Fibroblast of skin of left quadriceps (primary cell): ENCODE measurements at regions not wholly inside any gene's neighbourhood (a gene's known extent, or its start where the extent isn't known, plus 50 kb on each side); places are given as distances from the start of the nearest gene placed in this dataset.
"Not testable (repeated sequence)": the region's sequence is repeated elsewhere in the genome, so short reads cannot be mapped to it uniquely, and the experiment has no call there.

Experiments used
- DNase-seq, 2 experiments: peaks; one replicate each; pipeline ENCODE4 v3.0.0-alpha.2; 2013; ENCODE audit warnings: low read depth in 2 of 2

DNA sequence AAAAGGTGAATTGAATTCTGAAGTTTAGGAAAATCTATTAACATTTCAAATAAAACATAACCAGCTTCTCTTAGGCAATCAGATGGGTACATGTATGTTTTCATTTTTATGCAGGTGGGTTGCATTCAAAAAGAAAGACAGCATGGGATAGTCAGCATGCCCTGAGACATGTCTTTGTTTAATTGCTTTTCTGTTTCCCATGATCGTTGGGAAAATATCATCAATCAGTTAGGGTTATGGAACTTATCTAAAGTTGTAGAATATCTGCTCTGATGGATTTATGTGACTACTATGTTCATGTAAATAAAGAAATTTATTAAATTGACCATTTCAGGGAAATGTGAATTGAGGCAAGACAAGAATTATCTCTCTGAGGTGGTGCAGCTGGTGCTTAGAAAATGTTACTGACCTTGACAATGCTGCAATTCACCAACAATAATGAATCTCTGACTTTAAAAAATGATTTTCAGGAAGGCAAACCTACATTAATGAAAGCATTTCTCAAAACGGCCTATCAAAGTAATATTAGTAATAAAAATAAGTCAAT is 112.7 kb downstream of the RFPL4B start:
- no peak for DNase-seq

GRCh38 chr6:112464901-112465665 is 118.0 kb downstream of the RFPL4B start:
- DNase-seq = no peak

GRCh38 chr6:112466373-112467151 is 119.4 kb downstream of the RFPL4B start:
- DNase-seq = peak; percentile 67 to 75

DNA sequence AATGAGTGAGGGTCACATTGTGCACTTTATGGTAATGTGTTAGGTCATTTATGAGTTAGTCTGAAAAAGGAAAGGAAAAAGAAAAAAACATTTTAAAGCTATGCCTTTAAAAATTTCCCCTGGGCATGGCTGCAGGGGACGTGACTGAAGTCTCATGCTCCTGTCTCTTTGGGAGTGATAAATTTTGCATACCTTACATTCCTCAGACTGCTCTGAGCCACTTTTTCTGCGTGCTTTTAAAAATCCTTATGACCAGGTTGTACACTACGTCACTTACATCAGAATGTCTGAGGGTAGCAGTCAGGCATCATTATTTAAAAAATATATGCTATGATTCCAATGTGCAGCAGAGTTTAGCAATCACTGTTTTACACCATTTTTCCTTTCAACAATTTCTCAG is 121.2 kb downstream of the RFPL4B start:
- no peak for DNase-seq

DNA sequence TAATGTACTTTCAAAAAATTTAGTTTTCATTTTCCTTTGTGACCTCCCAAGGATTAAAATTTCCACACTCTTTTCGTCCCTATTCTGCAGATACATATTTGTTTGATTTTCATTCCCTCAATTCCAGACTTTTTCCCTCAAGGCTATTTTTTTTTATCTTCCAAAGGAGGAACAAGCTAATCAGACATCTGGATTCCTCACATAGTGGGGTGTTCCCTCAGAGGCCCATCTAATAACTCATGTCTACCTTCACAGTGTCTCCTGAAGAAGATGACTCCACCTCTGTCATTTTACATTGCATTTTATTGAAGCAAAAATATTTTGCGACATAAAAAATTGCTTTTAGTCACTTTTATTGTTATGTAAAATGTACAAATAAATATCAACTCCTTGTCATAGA is 122.2 kb downstream of the RFPL4B start:
- no peak for DNase-seq

DNA sequence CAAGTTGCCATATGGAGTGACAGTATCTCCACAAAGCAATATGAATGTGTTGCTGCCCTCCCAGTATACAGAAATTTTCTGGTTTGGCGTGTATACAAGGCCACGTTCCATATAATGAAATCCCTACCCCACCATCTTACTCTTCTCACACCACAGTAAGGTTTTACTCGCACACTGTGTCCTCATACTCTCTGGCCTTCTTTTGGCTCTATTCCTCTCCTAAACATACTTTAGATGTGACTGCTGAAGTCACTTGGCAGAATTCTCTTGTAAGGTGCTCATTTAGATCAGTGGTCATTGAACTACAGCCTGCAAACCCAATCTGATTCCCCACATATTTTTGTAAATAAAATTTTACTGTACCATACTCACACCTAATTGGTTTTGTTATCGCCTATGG is 123.2 kb downstream of the RFPL4B start:
- no peak for DNase-seq

- no peak for DNase-seq
Measured at GRCh38 chr6:112470950-112471349, 123.8 kb downstream of the RFPL4B start.

- DNase-seq = peak; percentile 88 to 91
Measured at GRCh38 chr6:112475083-112475482, 128.0 kb downstream of the RFPL4B start.

DNA sequence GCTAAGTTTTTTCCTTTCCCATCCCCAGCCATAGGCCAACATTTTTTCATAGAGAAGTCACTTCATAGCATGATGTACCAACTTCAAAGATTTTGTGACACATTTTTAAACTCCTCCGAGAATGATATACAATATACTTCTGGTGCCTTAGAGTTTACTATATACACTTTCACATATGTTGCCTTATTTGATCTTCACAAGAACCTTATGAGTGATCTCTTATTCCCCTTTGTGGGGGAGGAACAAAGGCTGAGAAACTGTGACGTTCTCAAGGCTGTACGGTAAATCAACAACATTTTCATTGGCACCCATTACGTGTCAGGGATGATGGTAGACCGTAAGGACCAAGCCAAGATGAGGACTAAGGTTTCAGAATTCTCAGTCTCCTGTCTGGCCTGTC is 130.0 kb downstream of the RFPL4B start:
- no peak for DNase-seq

DNA sequence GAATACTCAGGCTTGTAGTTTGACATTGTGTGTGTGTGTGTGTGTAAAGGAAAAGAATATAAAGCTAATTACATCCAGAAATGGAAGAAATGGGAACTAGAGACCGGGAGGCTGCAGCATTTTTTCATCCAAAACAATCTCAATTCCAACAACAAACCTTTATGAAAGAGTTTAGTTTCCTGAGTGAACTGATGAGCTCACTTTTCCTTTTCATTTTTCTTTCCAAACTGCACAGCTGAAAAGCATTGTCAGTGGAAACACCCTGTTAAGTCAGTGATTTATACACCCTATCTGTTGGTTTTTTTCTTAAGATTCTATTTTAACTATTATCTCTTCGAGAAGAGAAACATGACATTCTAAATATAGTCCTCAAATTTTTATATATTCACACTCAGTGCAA is 130.9 kb downstream of the RFPL4B start:
- no peak for DNase-seq

GRCh38 chr6:112479975-112480374 is 132.8 kb downstream of the RFPL4B start:
- not testable (repeated sequence) for DNase-seq

DNA sequence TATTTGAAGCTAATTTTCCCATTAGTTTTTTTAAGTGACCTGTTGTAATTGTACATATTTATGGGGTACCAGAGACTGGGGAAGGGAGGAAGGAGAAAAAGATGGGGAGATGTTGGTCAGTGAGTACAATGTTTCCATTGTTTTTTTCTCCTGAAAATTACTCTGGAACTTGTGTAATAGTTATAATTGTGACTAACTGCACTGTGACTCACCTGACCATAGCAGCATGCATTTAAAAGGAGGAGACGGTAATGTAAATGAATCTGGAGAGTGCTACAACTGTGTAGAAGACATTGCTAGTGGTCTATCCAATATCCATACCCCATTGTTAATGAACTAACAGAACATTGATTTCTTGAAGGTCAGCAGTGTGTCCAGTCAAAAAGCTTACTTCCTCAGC is 133.4 kb downstream of the RFPL4B start:
- DNase-seq = no peak

GRCh38 chr6:112481211-112481610 is 134.1 kb downstream of the RFPL4B start:
- no peak for DNase-seq

DNA sequence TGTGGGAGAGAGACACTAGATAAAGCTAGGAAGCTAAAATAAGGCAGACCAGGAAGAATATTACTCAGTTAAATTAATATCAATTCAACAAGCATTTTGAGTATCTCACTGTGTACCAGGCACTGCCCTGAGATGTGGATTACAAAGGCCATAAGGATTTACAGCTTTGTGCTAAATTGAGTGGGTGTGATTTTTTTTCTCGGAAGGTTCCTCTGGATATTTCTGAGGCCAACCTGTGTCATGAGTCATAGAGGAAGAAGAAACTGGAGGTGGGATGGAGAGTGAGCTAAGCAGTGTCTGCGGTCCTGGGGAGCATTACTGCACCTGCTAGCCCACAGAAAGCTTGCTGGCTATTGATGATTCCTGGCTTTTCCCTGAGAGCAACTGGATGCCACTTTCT is 135.2 kb downstream of the RFPL4B start:
- no peak for DNase-seq

- DNase-seq = no peak
Measured at GRCh38 chr6:112485120-112485826, 138.1 kb downstream of the RFPL4B start.

DNA sequence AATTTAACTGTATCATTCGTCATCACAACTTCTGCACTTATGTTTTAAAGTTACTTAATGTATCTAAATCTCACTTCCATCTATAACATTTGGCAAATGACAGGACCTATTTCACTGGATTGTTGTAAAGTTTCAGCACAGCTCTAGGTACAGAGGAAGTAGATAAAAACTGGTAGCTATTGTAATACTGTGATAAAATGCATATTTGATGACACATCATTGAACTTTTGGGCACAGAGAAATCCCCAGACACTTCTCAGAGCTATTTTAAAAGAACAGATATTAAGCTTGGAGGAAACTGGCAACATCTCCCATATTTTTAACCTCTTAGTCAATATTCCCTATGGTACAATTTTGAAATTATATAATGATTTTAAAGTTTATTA is 138.7 kb downstream of the RFPL4B start:
- DNase-seq = no peak

DNA sequence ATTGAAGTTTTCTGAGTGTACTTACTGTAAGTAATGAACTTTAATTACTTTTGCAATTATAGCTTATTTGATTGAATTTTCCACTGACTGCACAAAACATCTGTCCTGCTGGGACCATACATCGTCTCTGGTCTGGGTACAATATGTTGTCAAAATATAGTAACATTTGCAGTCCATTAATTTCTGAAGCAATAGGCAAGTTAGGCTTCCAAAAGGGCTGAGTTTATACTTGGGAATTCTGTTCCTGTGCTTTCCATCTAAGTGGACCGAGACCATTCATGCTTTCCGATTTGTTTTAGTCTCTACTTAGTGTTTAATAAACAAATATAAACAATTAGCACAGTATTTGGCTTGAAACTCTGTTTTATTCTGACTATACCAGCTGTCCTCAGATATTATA is 139.3 kb downstream of the RFPL4B start:
- DNase-seq = no peak

- no peak for DNase-seq
Measured at GRCh38 chr6:112488238-112488637, 141.1 kb downstream of the RFPL4B start.

- DNase-seq = peak; percentile 50 to 55
Measured at GRCh38 chr6:112501705-112502104, 154.6 kb downstream of the RFPL4B start.

DNA sequence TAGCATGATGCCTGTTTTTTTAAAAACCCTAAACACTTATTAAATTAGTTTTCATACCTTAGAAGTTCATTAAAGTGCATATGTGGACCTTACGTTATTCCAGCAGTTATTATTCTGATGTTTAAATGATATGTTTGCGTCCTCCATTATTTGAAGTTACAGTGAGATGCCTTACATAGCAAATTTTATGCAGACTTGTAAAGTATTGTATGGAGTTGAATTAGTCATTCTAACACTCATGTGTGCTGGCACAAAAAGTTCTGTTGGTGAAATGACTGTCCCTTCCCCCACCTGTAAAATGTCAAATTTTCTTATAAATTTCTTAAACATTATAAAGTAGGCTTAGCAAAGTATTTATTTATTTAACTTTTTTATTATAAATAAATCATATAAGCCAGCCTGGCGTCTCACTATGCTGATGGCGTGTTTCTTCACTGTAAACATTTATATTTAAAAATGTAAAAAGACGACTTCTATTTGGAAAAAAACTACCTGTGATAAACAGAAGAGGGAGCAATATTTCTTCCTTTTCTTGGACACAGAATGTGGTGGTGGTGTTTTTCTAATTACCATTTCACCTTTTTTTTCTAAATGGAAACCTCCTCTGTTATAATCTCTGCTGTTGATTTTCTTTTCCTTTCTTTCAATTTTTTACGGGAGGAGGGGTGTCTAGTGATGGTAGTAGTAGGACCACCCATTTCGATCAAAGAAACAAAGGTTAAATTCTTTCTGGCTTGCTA is 155.4 kb downstream of the RFPL4B start:
- DNase-seq = no peak

- no peak for DNase-seq
Measured at GRCh38 chr6:112503091-112503596, 156.0 kb downstream of the RFPL4B start.
